ENCODE measurements at regions not wholly inside any gene's neighbourhood (a gene's known extent, or its start where the extent isn't known, plus 50 kb on each side); places are given as distances from the start of the nearest gene placed in this dataset.
"Not testable (repeated sequence)": the region's sequence is repeated elsewhere in the genome, so short reads cannot be mapped to it uniquely, and the experiment has no call there.

- DNase-seq (ENCODE audit: low read depth in 3 of 3, low spot score in 2 of 3) = no peak
Measured at GRCh38 chr2:53217250-53217649, 550.4 kb upstream of the CHAC2 start.

DNA sequence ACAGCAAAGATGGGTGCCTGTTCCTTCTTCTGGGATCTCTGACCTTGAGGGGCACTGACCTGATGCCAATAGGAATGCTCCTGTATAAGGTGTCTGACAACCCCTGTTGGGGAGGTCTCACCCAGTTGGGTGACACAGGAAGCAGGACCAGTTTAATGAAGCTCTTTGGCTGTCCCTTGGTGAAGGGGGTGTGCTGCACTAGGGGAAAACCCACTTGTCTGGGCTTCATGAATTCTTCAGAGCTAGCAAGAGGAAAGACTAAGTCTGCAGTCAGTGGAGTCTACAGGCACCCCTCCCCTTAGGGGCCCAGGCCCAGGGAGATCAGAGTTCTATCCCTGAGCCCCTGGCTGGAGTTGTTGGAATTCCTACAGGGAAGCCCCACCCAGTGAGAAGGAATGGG is 550.8 kb upstream of the CHAC2 start:
- DNase-seq (ENCODE audit: low read depth in 3 of 3, low spot score in 2 of 3) = no peak

DNA sequence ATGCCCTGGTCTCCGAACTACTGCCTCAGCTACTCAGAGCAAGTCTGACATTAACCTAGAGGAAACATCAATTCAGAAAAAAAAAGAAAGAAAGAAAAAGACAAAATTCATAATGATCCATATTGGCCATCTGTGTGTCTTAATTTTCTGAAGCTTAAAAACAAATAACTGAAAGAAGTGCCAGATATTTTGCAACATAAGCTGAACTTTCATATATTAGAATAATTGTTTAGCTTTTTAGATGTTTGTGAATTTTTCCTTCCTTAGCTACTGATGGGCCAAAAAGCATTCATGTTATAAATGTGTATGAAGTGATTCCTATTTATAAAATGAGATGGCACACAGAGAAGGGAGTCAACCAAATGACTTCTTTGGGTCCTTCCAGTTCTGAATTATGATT is 555.0 kb upstream of the CHAC2 start:
- no peak for DNase-seq (ENCODE audit: low read depth in 3 of 3, low spot score in 2 of 3)

DNA sequence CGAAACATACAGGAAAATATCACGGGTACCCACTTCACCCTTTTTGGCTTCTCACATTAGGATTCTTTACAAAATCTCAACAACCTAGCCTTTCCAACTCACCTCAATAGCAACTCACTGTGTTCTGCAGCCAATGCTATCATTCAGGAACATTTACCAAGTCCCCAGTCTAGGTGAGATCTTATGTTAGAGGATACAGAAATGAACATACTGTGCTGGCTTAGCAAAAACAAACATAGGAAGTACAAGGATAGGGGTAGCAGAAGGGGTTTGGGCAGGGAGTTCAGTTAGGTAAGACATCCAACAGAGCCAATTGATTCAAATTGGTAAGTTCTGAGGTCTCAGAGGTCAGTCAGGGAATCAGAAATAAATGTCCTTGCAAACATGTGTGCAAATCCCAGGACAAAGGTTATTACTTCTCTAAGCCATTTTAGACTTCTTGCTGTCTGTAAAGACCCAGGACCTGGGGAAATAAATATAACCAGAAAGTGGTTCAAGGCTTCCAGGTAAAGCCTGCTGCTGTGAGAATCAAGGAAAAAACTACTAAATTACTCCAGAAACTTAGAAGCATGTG is 556.3 kb upstream of the CHAC2 start:
- no peak for DNase-seq (ENCODE audit: low read depth in 3 of 3, low spot score in 2 of 3)

- DNase-seq (ENCODE audit: low read depth in 3 of 3, low spot score in 2 of 3) = no peak
Measured at GRCh38 chr2:53210538-53210937, 557.1 kb upstream of the CHAC2 start.

DNA sequence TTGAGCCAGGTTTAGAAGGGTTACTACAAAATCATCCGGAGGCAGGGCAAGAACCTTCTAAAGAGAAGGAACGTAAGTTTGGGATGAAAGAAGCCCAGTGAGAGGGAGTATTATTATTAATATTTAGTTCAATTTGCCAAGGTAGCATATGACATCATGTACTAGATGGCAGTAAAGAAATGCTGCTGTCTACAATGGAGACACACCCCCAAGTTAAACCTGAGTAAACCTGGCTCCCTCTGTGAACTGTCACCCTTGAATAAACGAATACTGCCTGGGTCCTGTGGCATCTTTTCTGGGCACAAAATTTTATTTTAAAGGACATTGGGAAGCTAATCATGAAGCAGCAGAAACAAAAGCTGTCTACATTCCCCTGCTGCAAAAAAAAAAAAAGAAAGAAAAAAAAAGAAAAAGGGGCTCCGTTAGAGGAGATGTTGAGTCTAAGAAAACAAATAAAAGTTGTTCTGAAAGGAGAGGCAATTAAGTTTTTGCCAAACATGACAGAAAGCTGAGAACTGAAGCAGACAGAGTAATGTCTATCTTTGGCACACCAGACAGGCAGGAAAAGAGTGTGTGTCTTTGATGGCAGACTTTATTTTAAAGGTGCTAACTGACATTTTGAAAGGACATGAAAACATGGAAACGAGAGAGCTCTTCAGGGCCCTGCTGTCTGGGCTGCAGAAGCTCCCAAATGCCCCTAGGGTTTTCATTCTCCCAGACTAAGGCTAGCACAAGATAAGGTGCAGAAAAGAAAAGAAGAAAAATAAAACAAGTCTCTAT is 557.7 kb upstream of the CHAC2 start:
- no peak for DNase-seq (ENCODE audit: low read depth in 3 of 3, low spot score in 2 of 3)

- DNase-seq (ENCODE audit: low read depth in 3 of 3, low spot score in 2 of 3) = no peak
Measured at GRCh38 chr2:53208815-53209214, 558.8 kb upstream of the CHAC2 start.

DNA sequence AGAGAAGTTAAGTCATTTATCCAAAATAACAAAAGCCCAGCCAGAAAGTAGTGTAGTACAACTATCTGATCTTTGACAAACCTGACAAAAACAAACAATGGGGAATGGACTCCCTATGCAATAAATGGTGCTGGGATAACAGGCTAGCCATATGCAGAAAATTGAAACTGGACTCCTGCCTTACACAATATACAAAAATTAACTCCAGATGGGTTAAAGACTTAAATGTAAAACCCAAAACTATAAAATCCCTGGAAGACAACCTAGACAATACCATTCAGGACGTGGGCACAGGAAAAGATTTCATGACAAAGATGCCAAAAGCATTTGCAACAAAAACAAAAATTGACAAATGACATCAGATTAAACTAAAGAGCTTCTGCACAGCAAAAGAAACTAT is 561.4 kb upstream of the CHAC2 start:
- not testable (repeated sequence) for DNase-seq (ENCODE audit: low read depth in 3 of 3, low spot score in 2 of 3)

GRCh38 chr2:53202063-53202462 is 565.5 kb upstream of the CHAC2 start:
- DNase-seq (ENCODE audit: low read depth in 3 of 3, low spot score in 2 of 3) = no peak

GRCh38 chr2:53200072-53200471 is 567.5 kb upstream of the CHAC2 start:
- no peak for DNase-seq (ENCODE audit: low read depth in 3 of 3, low spot score in 2 of 3)

DNA sequence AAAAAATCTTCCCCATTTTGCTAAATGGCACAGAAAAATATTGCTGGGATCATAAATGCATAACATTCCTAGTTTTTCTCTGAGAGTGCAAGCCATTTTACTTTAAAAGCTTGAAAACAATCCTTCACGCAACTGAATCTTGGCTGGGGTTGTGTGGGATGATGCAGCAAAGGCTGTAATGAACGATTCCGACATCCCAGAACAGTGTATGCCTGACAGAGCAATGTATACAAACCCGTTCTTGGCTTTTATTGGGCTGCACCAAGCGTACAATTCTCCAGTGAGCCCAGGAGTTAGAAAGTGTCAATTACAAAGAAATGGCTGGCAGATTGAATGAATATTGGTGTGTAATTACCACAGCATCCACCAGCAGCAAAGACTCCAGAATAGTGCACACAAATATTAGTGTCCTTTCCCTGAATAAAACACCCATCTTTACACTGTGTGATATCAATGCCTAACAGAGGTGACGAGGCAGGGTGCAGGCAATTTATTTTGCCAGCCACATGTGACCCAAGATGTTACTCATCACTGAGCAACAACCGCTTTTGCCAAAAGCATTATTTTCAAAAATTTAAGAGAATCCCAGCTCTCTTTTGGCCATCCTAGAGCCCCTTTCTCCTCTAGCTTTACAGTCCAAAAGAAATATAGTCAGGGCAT is 578.6 kb upstream of the CHAC2 start:
- DNase-seq (ENCODE audit: low read depth in 3 of 3, low spot score in 2 of 3) = no peak

- no peak for DNase-seq (ENCODE audit: low read depth in 3 of 3, low spot score in 2 of 3)
Measured at GRCh38 chr2:53183581-53183980, 584.0 kb upstream of the CHAC2 start.

GRCh38 chr2:53182601-53183000 is 585.0 kb upstream of the CHAC2 start:
- DNase-seq (ENCODE audit: low read depth in 3 of 3, low spot score in 2 of 3) = no peak

- no peak for DNase-seq (ENCODE audit: low read depth in 3 of 3, low spot score in 2 of 3)
Measured at GRCh38 chr2:53181759-53182158, 585.8 kb upstream of the CHAC2 start.

DNA sequence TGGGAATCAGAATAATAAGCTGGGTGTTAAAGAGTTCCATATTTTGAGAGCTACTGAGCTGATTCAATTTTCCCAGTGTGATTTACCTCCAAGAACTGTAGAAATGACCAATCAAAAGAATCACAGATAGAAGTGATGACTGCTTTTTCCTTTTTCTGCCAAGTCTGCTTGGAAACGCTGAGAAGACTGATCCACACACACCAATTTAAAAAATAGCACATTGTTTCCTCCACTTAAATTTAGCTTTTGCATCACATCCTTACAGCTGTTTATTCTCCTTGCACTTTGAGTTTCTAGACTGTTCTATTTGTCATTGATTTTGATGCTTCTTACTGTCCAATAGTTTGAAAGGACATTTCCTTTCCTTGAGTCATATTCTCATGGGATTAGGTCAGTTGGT is 590.3 kb upstream of the CHAC2 start:
- DNase-seq (ENCODE audit: low read depth in 3 of 3, low spot score in 2 of 3) = no peak

- DNase-seq (ENCODE audit: low read depth in 3 of 3, low spot score in 2 of 3) = no peak
Measured at GRCh38 chr2:53174539-53174938, 593.1 kb upstream of the CHAC2 start.

DNA sequence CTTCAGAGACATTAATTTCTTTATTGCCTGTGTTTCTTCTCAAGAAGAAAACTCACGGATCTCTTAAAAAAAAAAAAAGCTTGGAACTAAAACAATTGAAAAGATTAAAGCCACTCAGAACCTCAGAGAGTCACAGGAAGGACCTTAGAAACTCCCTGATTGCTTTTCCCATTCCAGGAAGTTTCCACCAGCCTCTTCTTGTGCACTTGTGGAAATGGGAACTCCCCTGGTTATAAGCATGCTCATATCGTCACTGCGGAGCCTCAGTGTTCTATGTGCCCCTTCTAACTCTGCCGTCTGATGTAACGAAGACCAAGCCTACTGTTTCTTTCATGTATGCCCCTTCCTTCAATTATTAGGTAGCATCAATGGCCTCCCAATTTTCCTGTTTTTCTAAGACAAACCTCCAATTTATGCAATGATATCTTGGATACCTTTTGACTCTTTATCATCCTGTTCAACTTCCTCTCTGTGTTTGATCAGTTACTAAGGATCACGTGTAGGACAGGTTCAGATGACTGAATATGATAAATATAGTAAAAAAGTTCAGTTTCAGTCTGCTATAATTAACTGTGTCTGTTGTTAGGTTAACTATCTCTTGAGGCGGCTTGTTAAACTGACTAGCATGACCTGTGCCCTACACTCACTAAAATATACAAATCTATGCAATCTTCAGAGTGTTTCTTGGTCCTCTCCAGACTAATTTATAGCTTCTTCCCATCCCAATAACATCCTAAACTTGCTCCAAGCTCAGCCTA is 593.7 kb upstream of the CHAC2 start:
- DNase-seq (ENCODE audit: low read depth in 3 of 3, low spot score in 2 of 3) = no peak

DNA sequence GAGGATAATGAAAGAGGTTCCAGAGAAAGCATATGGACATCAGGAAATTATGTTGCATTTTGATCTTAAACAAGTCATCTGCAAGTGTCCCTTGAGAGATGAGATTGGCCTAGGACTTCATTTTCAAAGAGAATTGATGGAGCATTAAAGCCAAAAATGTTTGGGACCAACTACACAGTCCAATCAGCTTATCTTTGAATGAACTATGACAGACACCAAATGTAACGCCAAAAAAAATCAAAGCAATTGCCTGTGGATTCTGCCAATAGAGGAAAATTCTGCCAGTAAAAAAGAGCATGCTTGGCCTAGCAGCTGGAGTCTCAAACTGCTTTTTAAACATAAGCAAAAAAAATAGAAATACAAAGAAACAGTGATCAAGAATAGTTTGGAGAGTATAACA is 594.5 kb upstream of the CHAC2 start:
- DNase-seq (ENCODE audit: low read depth in 3 of 3, low spot score in 2 of 3) = no peak

- DNase-seq (ENCODE audit: low read depth in 3 of 3, low spot score in 2 of 3) = no peak
Measured at GRCh38 chr2:53170466-53170865, 597.1 kb upstream of the CHAC2 start.

GRCh38 chr2:53167227-53167626 is 600.4 kb upstream of the CHAC2 start:
- DNase-seq (ENCODE audit: low read depth in 3 of 3, low spot score in 2 of 3) = no peak

- no peak for DNase-seq (ENCODE audit: low read depth in 3 of 3, low spot score in 2 of 3)
Measured at GRCh38 chr2:53150146-53150545, 617.5 kb upstream of the CHAC2 start.
